ENCODE measurements at regions not wholly inside any gene's neighbourhood (a gene's known extent, or its start where the extent isn't known, plus 50 kb on each side); places are given as distances from the start of the nearest gene placed in this dataset.
A peak's percentile ranks its signal among the peaks of the same experiment; 100 is the strongest.
"Not testable (repeated sequence)": the region's sequence is repeated elsewhere in the genome, so short reads cannot be mapped to it uniquely, and the experiment has no call there.

DNA sequence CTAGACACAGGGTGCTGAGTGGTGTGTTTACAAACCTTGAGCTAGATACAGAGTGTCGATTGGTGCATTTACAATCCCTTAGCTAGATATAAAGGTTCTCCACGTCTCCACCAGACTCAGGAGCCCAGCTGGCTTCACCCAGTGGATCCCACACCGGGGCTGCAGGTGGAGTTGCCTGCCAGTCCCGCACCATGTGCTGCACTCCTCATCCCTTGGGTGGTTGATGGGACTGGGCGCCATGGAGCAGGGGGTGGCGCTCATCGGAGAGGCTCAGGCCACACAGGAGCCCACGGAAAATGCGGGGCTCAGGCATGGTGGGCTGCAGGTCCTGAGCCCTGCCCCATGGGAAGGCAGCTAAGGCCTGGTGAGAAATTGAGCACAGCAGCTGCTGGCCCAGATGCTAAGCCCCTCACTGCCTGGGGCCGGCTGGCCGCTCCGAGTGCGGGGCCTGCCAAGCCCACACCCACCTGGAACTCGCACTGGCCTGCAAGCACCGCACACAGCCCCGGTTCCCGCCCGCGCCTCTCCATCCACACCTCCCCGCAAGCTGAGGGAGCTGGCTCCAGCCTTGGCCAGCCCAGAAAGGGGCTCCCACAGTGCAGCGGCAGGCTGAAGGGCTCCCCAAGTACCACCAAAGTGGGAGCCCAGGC, 418.4 kb downstream of the KIF20B start:
- DNase-seq (ENCODE audit: low read depth), result not testable (repeated sequence)

- no peak for DNase-seq (ENCODE audit: low read depth)
Observed at GRCh38 chr10:90125456-90126255, 424.3 kb downstream of the KIF20B start.

DNA sequence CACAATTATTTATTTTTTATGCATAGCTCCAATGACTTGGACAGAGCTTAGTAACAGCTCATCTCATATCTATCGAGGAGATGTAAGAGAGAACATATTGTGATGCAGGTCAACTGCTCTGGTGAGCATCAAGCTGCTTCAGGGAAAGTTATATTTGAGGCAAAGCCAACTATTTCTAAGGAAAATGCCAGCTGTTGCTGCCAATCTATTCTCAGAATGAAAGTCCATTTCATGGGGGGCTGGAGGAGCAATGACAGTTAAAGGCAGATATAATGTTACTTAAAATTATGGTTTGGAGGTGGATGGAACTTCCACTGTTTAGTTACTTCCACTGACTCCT, 424.8 kb downstream of the KIF20B start:
- no peak for DNase-seq (ENCODE audit: low read depth)

DNA sequence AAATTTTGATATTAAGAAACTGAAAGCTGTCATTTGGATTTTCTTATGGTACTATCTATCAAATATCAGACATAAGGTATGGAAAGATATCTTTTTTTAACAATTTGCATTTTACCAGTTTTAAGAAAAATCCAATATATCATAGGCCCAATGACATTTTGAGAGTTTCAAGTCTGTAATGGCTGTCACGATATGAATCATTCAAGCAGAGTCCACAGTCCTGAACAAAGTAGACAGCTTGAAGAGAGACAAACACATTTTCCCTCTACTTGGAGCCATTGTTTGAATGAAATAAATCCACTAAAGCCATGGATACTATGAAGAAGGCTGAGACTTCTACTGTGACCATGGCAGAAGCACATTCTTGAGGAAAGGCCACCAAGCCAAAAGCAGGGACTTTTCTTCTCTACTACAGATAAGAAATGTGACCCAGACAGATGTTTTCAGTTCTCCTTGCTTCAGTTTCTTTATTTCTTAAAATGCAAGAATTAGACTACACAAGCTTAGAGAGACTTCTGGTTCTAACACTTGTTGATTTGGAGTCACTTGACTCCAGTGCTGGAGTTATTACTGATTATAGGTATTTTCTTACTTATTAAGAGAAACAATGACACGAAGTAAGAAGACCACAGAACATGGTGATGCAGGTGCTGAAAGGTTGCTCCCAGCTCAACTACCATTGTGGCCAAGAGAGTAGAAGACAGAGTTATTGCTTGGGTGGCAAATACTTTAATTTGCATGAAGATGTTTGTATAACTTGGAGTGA, 429.1 kb downstream of the KIF20B start:
- no peak for DNase-seq (ENCODE audit: low read depth)

DNA sequence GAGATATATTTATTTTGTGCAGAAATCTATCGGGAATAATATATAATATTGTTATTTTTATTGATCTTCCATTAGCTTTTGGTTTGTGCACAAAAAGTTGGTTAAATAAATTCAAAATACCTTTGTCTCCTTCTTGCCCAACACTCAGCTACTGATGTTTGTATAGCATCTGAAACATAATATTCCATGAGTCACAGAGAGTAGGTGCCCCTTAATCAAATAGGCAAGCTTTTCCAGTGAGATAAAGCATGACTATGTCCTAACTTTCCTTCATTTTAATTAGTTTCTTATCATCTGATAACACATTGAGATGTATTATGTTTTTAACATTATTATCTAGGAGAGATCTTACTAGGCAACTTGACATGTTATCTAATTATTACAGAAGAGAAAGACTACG, 432.2 kb downstream of the KIF20B start:
- no peak for DNase-seq (ENCODE audit: low read depth)

- no peak for DNase-seq (ENCODE audit: low read depth)
Observed at GRCh38 chr10:90136731-90137316, 435.4 kb downstream of the KIF20B start.

GRCh38 chr10:90138844-90139243, 437.5 kb downstream of the KIF20B start:
- no peak for DNase-seq (ENCODE audit: low read depth)

GRCh38 chr10:90141791-90142190, 440.4 kb downstream of the KIF20B start:
- DNase-seq (ENCODE audit: low read depth), result no peak

GRCh38 chr10:90143937-90144336, 442.5 kb downstream of the KIF20B start:
- no peak for DNase-seq (ENCODE audit: low read depth)

DNA sequence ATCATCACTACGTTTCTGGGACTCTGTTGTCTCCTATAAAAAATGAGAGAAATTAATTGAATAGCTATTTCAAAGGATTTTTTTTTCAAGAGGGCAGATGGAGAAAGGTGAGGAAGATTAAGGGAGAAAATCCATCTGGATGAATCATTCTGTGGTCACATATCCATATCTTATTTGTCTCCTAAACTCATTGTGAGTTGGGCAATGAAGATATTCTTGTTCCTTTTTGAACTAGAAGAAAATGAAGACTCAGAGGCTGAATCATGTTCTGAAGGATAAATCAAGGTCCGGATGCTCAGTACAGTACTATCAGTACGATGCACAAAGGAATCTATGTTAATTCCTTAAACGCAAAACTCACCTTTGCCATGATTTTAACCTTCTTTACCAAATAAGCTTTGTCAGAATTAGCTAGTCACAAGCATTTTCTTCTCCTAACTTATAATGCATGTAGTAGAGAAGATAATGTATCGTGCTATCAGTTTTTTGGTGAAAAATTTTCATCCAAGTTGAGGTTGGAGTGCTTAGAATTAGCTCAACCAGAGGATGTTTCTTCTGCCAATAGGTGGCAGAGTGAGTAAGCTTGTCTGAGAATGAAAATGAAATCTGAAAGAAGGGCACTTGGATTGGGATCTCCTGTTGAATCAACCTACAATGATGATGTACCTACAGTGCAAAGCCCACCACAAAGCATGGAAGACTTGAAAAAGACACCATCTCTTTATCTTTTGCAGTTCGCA, 446.9 kb downstream of the KIF20B start:
- DNase-seq (ENCODE audit: low read depth), result no peak

DNA sequence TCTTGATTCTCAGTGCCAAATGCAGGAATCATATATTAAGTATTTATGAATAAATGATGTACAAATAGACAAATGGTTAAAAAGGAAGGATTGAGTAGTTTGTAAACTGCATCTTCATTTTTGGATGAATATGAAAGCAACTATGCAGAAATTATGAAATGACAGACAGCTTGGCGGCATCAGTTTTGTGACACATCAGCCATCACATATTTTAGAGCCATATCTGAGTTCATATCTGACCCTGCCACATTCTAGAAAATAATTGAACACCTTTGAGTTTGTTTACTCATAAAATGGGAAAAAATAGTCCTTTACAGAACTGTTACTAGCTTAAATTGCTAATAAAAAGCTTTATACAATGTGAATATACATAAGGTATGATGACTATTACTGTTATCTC, 448.2 kb downstream of the KIF20B start:
- no peak for DNase-seq (ENCODE audit: low read depth)

GRCh38 chr10:90162271-90162853, 461.0 kb downstream of the KIF20B start:
- no peak for DNase-seq (ENCODE audit: low read depth)

DNA sequence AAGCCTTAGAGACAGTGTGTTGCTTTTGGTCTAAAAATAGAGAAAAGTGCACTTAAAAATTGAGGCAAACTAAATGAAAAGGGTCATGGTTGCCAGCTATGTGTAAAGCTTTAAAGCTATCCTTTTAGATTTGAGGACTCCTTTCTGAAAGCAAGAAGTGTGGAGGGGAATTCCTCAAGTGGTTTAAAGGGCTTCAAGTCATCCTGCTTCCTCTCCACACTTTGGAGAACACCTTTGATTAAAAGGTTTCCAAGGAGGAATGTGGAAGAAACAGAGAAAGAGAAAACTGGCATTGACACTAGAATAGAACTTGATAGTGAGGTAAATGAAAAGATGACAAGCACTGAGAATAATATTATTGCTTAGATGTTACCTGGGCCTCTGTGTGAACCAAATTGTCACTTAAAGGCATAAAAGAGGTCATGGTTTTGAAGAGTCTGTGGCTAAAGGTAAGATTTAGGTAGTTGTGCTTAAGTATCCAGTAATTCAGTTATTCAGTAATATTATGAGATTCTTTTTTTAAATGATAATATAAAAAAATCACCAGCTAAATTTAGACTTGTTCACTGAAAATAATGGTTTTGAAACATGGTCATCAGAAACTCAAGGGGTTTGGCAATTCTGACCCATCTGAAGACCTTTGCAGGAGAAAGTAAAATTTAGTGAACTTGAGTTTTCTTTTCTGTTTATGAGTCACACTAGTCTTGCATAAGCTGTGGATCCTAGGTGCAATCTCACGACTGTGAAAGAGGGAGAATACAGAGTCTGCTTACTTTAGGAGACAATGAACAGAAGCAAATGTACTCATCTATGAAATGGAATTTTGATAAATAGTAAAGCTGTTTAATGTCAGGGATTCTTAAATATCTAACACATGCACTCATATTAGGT, 466.0 kb downstream of the KIF20B start:
- no peak for DNase-seq (ENCODE audit: low read depth)

- no peak for DNase-seq (ENCODE audit: low read depth)
Observed at GRCh38 chr10:90168244-90168643, 466.9 kb downstream of the KIF20B start.

GRCh38 chr10:90171014-90171722, 469.8 kb downstream of the KIF20B start:
- no peak for DNase-seq (ENCODE audit: low read depth)

DNA sequence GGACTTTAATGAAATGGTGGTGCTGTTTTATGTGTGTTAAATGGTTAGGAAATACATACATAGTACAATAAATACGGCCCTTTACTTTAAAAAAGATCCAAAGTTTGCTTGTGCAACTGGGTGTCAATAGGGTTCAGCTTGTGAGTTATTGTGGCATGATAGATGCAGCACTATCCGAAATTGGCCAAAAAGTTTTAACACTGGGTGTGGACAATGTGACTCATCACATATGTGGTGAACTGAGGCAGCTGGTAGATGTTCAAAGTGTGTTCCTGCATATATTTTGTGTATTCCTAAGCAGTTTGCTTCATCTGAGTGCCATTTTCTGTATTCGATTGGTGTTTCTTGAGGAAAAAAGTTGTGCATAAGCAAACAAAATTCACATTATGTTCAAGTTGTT, 473.1 kb downstream of the KIF20B start:
- no peak for DNase-seq (ENCODE audit: low read depth)

DNA sequence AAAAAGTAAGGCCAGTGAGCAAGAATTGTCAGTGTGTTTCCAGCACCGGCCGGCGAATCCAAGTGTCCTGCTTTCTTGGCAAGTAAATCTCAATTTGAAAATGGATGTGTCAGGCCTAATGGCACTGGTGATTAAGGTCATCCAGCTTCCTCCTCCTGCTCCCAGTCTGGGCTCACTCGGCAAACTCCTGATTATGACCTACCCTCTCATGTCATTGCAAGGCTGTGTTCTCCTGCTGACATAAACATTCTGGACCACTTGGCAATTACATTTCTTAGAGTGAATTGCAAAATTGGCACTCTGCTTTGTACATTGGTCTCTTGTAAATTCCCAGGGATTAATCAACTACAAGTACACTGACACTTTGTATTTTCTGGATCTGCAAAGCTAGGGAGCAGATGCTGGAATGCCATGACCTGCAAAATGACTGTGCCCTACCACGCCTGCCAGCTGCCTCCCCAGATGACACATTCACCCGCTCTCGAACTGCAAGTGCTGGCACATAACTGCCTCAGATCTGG, 473.8 kb downstream of the KIF20B start:
- no peak for DNase-seq (ENCODE audit: low read depth)

DNA sequence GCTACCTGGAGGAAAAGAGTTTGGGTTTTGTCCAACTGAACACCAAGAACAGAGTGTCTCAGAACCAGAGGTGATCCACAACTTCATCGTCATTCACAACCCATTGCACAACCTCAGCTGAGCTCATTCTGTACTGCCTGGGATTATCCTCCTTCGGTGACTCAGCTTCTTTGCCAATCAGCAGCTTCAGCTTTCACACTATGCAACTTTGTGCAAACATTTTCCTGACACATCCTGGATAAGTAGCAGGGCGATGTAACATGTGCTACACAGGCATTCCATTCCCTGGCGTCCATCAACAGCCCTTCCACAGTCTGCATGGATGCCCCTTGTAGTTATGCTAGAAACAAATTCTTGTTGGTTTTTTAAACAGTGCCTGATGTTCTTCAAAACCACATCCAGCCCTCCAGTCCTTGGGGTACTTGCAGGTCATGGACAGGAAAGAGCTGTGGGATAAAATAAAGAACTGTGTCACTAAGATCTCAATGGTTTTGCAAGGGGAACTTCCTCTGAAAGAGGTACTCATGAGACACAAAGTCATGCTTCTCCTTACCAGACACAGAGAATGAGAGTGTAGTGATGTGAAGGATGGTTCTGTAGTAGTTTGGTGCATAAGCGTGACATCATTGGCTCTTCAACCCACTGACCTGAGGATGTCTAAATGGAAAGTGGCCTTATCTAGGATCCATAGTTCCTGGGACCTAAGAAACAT, 478.5 kb downstream of the KIF20B start:
- peak; percentile 52 for DNase-seq (ENCODE audit: low read depth)

Data from HS-27A (cell line).